Muscle of arm (tissue), 1 donor: ENCODE measurements at regions not wholly inside any gene's neighbourhood (a gene's known extent, or its start where the extent isn't known, plus 50 kb on each side); places are given as distances from the start of the nearest gene placed in this dataset.

Experiments
- DNase-seq: peaks from one replicate; pipeline ENCODE4 v3.0.0-alpha.2; 2013

DNA sequence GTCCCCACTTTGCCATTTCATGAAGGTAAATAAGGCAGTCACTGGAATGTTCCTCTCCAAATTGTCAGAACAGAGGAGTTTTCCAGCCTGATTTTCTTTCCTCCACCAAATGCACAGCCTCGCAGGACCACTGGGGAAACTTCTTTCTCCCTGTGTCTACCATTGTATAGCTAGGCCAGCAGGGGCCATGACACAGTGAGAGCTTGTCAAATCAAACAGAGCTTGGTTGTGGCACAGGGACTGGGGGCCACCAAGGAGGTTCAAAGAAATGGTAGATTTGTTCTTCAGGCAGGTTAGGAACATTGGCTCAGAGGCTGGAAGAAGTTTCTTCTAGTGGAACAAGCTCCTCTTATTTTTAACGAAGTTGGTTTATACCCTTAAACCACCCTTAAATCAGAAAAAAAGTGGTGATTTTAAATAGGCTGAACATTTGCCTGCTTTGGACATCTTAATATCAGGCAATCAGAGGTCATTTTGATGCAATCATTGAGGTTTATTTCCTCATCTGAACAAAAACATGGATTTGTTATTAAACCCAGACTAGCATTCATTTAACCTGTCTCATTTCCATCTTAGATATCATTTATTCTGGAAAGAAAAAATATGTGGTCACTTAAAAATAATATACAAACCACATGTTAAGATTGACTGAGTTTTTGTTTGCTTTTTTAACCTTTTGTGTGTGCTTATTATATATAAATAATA lies 105.6 kb downstream of the GTPBP8 start:
- DNase-seq: no peak

DNA sequence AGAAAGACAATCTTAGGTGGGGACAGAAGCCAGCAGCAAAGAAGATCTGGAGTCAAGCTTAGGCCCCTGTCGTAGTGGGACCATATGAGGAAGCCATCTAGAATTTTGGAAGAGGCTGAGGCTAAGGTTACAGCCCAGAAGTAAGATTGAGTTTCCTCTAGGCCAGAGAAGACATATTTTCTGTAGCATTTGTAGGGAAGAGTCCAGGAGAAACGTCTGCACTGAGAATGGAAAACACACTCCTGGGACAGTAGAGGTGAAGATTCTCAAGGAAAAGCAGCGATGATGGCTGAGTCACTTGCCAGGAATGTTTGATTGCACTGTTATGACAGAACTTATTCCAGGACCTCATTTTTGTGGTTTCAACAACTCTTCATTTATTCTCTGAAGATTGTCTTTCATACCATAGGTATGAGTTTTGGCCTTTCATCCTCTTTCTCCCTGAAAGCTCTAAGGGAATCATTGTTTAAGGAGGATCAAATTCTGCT lies 107.2 kb downstream of the GTPBP8 start:
- DNase-seq: peak; percentile 83

DNA sequence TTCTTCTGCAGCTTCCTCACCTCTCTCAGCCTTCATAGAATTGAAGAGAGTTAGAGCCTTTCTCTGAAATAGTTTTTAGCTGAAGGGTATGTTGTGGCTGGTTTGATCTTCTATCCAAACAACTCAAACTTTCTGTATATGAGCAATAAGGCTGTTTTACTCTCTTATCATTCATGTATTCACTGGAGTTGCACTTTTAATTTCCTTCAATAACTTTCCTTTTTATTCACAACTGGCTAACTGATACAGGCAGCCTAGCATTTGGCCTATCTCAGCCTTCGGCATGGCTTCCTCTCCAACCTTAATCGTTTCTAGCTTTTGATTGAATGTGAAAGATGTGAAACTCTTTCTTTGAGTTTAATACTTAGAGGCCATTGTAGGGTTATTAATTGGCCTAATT lies 109.3 kb downstream of the GTPBP8 start:
- DNase-seq: no peak

DNA sequence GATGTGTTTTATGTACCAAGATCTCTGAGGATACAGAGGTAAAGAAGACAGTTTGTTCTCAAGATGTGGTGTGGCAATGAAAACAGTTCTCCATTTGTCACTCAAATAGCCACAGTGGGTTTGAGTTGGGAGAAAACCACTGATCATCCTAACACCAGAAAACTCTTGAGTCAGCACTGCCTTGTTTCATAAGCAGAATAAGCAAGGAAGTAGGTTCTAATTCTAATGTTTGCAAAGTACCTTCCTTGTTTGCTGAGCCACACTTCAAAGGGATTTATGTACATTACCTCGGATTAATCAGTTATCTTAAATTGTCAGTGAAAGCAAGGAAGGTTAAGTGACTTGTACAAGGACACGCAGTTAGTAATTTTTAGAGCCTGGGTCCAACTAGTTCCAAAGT lies 107.8 kb upstream of the BOC start:
- no peak for DNase-seq

DNA sequence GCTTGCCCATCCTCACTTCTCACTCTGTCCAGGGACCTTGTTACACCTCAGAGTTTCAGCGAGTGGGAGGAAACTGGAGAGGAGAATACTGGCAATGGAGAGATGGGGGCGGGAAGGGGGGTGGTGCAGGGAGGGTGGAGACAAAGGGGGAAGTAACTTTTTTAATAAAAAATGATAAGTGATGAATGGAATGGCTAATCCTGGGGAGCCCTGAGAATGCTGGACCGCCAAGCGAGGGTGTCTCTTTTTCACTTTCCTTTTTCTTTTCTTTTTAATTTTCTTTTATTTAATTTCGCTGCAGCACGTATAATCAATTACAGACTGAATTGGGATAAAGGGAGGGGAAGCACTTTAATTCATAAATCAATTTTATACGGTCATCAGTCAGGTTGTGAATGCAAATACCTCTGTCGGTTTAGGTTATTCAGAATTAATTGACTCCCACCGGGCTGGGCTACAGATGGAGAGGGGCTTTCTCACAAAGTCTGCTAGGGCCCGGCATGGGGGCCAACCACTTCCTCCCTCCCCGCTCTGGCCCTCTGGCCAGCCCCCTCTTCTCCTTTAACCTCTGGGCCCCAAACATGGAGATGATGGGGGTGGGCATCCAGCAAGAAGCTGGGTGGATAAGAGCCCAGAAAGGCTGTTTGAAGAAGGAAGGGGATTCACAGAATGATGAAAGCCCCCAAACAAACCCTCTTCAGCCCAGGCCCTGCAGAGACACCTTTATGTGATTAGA lies 106.8 kb upstream of the BOC start:
- DNase-seq: no peak

DNA sequence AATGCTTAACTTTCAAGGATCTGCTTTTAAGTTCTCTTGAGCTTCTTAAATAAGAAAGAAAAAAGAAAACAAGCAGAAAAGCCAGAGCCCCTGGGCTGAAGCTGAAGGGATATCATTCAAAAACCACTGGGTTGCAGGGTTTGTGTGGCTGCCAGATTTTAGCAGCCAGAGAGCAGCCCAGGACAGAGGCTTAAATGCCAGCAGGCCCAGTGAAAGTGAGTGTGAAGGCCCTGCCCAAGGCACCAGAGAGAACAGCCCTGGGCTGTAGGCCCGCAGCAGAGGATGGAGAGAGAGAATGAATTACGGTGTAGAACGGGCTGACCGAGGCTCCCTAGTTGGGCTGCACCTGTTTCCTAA lies 106.3 kb upstream of the BOC start:
- no peak for DNase-seq

DNA sequence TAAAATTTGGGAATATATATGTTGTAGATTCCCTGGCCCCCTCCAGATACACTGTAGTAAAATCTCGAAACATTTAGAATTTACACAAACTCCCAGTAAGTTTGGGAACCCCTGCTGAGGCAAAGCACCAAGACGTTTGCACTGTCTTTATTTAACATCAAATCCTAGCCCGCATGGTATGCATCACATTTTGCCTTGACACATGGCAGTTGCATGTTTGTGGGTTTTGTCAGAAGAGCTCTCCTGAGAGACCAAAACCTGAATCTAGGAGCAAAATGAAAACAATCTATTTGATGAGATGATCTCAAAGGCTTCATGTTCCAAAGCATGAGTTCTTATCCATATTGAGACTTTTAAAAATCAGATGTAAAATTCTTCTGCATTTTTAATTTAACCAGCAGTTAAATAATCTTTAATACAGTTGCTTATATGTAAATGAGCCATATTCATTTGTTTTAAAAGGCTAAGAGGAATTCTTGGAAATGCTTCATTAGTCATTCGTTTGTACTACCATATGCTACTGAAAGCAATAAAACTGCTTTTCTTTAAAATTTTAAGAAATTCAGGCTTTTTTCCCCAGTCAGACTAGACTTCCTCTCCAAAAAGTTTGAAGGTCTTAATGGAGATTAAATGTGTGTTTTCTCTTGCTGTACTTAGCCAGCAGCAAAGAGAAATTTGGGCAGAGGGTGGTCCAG lies 105.2 kb upstream of the BOC start:
- DNase-seq: no peak

DNA sequence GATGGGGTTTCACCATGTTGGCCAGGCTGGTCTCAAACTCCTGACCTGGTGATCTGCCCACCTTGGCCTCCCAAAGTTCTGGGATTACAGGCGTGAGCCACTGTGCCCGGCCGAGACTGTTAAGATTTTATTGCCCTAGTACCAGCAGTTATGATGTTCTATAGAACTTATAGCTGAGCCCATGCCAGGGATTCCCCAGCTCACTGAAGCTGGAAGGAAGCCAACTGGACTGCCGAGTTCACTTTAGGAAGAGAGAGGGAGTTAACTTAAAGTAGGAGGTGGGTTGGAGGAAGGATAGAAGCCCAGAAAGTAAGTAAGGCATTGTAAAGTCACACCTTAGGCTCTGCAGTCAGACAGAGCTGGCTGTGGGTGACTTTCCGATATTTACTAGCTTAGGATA lies 101.1 kb upstream of the BOC start:
- no peak for DNase-seq

DNA sequence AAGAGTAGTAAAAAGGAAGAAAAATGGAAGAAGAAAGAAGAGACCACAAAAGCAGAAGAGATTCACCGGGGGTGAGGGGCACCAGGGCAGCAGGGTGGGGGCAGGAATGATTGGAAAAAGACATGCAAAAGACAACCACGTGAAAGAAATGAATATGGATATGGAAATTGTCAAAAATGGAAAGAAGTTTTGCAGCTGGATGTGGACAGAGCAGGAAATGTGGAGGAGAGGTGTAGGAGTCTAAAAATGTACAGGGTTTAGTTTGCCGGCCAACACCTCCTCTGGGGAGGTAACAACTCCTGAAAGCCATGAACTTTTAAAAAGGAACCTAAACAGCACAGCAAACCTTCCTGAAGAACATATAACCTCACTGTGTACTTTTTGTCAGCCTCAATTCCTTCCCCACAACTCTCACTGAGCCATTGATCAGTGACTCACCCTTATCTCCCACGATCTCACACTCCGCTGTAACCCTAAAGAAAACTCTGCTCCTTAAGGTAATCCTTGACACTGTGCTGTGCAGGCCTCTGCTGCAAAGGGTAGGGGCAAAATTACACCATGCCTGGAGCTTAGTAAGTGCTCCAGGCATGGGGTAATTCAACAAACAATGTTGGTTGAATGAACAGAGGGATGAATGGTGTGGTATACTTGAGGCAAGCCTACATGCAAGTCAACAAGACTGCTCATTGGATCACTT lies 100.2 kb upstream of the BOC start:
- no peak for DNase-seq

DNA sequence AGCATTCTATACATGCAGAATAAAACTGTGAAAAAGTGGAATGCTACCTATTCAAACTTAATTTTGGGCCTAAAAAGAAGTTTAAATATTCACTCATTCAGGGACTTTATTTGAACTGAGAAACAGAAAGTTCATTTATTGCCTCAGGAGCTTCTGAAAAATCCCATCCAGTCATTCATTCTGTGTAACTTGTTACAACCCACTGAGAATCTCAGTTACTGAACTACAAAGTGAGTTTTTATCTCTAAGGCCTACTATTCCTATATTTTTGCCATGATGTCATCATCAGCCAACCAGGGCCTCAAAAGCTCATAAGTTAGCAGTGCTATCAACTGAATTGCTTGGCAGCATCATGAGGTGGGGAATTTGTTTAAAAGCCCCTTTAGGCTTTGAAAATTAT lies 98.0 kb upstream of the BOC start:
- no peak for DNase-seq

DNA sequence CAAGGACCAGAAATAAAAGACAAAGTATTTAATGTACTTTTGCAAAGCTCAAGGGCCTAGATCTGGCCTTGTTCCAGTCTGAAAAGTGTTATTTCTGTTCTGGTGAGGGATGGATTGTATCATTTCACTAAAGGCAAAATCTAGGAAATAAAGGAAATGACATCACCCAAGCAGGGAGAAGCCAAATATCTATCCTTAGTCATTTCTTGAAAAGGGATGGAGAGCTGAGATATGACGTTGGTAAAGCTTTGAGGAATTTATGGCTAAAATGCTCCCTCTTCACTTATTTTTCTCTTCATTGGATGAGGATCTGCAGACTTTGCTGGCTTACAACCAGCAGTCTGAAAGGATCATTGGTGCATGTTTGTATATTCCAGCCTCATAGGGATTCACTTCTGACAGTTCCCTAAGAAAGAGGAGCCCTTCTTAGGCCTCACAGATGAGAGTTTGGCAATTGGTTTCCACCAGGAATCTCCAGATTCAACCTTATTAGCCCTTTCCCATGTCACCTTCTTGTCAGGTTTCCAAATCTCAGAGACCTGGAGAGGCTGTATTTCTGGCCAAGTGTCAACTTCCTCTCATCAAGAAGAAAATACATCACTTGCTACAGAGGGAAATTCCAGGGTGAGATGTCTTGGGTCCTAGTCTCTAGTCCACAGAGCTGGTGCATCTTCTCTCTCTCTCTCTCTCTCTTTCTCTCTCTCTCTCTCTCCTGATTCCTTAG lies 93.7 kb upstream of the BOC start:
- peak; percentile 87 for DNase-seq

DNA sequence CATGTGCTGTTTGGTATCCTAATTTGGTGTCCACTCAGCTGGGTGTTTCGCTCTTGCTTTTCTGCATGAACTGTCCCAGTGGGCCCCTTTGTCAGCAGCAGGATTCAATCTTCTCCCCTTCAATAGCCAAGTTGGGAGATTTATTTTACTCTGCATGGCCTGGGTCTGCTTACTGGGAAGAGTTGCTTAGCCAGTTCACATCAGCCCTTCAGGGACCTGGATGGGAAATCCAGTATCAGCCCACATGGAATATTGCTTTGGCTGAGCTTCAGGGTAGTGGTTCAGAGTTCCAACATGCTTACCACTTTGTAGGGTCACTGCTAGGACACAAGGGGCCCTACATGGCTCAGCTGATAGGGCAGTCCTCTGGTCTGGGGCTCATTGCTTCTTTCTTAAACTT lies 93.0 kb upstream of the BOC start:
- peak; percentile 59 for DNase-seq

DNA sequence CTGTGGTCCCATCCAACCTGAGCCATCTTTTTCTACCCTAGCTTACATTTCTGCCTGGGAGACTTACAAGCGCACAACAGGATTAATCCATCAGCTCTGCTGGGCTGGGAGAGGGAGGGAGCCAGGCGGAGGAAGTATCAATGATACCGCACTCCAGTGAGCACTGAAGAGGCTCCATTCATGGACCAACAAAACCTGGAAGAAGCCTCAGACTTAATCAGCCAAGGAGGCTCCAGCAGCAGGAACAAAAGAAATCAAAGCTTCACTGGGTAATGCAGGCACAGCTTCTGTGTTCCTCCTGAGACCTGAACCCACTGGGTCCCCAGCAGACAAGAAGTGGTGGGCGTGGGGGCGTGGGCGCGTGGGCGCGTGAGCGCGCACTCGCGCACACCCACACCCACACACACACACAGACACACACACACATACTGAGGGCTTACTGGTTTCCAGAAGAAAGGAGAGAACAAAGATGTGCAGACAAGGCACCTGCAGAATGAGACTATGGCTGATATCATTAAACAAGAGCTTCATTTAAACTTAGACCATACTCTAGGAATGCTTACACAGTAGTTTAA lies 87.0 kb upstream of the BOC start:
- no peak for DNase-seq

DNA sequence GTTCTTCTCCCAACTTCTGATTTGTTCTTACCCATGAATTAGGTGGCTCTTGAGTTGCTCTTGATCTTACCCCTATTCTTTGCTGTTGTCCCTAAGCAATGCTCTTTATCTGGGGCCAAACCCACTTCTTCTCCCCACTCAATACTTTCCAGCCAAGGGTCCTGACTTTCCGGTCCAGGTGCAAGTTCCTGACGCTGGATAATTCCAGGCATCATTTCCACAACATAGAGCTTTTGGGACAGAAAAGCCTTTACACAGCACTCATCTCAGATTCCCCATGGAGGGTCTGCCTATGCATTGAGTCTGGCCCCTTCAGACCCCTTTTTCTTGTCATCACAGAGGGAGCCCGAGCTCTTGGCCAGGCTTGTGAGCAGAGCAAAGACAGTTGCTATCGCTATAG lies 85.4 kb upstream of the BOC start:
- DNase-seq: no peak

DNA sequence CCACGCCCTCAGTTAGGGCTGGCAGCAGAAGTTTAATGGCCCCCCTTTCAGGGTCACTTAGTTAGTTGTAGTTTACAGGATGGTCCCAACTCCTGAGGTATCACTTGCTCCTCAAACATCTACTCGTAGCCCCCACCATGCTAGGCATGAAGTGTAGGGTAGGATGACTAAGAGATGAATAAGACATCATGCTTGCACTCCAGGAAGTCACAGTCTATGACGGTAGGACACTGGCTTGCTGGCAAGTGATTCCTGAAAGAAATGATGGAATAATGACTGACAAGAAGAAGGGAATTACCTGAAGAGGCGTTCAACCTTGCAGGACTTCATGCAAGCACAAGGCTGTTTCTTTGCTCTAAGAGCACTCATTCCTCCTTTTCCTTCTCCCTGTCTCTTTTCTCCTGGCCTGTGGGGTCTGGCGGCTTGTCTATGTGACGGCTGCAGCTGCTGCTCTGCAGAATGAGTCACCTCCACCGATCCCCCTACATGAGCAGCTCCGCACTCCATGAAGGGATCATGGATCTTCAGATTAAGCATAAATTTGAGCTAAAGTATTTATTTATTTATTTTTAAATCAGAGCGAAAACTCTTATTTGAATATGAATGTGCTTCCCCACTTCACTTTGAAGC lies 82.9 kb upstream of the BOC start:
- no peak for DNase-seq

DNA sequence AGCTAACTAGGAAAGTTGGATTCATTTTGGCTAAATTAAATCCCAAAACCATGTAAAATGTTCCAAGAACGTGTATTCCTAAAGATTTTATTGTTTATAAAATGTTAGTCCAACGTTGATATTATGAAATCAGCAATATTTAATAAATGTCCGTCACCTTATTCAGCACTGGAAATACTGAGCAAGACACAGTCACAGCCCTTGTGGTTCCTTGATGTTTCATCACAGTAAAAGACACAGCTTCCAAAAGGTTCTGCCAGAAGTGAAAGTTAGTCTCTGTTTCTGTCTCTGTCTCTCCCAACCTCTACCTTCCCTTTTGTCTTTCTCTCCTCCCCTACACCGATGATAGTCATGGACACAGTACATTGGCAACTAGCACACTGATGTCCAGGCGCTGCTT lies 82.2 kb upstream of the BOC start:
- no peak for DNase-seq

DNA sequence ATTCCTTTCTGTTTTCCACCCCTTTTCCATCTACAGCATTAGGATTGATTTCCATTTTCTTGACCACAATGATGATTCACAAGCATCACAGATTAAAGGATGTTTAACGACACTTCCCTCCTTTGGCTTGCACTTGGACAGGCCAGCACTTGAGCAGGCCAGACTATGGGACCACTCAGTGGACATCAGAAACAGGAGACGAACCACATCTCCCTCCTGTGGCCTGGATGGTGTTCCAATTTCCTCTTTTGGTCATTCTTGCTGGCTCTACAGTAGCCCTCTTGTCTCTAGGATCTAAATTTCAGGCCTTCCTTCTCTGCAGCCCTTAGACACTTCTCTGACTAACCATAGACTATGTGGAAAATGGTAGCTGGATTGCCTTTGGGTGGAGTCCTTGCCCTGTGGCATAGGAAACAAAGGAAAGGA lies 78.8 kb upstream of the BOC start:
- no peak for DNase-seq

DNA sequence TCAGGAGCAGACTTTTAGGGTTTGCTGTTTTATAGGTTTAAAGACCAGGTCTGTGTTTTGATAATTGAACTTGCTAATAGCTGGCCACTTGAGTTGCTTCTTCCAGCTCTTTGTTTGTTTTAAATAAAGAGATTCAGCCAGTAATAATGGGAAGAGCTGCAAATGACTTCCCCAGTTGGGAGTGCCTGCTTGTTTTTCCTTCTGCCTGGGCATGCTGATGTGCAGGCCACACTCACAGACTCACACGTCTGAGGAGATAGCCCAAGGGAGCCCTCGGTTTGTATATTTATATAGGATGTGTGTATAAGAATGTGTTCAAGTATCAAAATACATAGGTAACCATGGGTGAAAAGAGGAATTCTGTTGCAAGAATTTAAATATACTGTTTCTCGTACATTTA lies 78.2 kb upstream of the BOC start:
- DNase-seq: no peak

DNA sequence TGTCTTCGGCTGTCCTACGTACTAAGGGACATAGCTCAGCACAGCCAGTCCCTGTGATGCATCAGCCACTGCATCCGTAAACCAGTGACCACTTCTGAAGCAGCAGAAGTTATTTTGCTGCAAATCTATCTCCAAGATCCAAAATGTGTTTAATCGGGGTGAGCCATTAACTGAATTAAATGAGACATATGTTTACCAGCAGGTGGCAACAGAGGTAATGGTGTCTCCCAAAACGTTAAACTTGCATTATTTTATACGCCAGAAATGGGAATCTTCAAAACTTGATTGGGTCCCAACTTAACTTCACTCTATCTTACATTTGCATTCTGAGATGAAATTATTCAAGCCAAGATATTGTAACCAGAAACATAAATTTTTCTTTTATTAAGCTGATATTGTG lies 75.3 kb upstream of the BOC start:
- no peak for DNase-seq

DNA sequence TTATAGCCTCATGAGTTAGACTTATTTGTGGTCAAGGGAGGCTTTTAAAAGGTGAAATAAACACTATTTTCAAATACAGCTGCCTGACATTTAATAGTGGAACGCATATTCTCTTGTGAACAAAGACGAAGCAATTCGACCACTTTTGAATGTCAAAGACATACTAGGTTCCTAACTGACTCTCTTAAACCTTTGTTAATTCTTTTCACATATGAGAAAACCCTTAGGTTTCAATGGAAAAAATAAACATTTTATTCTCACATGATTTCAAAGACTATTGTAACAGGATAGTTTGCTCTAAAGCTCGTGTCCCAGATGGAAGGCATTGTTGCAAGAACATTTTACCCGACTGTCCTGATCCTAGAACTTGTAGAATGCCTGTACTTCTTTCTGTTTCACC lies 74.8 kb upstream of the BOC start:
- DNase-seq: no peak
